ENCODE measurements at regions not wholly inside any gene's neighbourhood (a gene's known extent, or its start where the extent isn't known, plus 50 kb on each side); places are given as distances from the start of the nearest gene placed in this dataset.

GRCh38 chr6:166778046-166778445 lies 151.0 kb upstream of the RPS6KA2 start:
- TF ChIP-seq CTCF (IDR thresholded peaks at IDR 0.05): no peak
- no peak for TF ChIP-seq EZH2 (IDR thresholded peaks at IDR 0.05; ENCODE audit: borderline replicate concordance, insufficient read depth, low read depth, low read length, poor library complexity, severe bottlenecking)

All from B cell (primary cell).